Medulla oblongata (tissue), 1 donor: ENCODE measurements at regions not wholly inside any gene's neighbourhood (a gene's known extent, or its start where the extent isn't known, plus 50 kb on each side); places are given as distances from the start of the nearest gene placed in this dataset.
"Not testable (repeated sequence)": the region's sequence is repeated elsewhere in the genome, so short reads cannot be mapped to it uniquely, and the experiment has no call there.

Experiments used
- DNase-seq: peaks from one replicate; pipeline ENCODE4 v3.0.0-alpha.2; 2015; ENCODE audit errors: extremely low spot score

- no peak for DNase-seq
Measured at GRCh38 chr4:86523333-86523732, 70.8 kb upstream of the PTPN13 start.

DNA sequence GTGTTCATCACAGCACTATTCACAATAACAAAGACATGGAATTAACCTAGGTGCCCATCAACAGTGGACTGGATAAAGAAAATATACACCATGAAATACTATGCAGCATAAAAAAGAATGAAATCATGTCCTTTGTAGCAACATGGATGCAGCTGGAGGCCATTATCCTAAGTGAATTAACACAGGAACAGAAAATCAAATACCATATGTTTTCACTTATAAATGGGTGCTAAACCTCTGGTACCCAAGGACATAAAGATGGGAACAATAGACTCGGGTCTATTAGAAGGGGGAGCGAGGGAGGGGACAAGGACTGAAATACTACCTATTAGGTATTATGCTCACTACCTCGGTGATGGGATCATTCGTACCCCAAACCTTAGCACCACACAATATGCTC, 66.4 kb upstream of the PTPN13 start:
- not testable (repeated sequence) for DNase-seq

DNA sequence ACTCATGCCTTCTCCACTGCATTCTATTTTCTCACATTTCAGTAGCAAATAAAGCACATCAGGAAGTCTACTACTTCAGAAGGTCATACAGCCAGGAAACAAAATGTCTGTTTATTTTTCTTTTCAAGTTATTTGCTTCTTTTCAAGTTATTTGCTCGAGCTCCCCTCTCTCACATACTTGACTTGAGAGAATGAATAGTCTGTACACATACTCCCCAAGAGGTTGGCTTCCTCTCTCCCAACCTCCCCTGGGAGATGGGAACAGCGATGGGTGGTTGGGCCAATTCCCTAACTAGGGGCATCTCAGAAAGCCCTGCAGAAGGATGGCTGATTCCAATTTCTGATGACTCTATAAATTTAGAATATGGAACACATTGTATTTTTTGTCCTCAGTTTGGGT, 64.7 kb upstream of the PTPN13 start:
- DNase-seq, result no peak

DNA sequence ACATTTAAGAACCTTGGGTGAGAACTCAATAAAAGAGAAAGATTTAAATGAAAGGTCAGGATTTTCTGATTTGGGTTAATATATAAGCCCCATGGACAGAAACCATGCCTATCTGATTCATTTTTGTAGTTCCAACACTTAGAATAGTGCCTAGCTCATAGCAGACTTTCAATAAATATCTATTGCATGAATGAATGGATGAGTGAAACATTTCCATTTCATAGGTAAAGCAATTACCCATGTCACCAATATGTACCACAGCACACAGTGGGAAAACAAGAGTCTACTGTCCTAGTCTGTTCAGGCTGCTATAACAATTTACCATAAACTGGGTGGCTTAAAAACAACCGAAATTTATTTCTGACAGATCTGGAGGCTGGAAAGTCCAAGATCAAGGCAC, 63.9 kb upstream of the PTPN13 start:
- DNase-seq, result no peak

DNA sequence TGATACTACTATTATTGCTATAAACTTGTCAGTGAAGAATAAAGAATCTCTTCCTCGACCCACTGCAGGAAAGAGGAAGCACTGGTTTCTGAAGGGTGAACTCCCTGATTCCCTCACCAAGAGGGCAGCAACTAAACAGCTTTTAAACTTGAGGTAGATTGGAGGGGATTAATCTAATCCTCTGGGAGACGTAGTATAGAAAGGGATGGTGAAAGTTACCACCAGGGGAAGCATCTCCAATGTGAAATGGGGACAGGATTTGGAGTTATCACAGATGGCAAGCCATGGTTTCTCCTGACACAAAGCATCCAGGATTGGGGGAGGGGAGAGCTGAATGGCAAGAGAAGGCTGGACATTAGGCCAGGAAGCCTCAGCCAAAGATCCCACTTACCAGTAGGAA, 62.7 kb upstream of the PTPN13 start:
- DNase-seq, result no peak

DNA sequence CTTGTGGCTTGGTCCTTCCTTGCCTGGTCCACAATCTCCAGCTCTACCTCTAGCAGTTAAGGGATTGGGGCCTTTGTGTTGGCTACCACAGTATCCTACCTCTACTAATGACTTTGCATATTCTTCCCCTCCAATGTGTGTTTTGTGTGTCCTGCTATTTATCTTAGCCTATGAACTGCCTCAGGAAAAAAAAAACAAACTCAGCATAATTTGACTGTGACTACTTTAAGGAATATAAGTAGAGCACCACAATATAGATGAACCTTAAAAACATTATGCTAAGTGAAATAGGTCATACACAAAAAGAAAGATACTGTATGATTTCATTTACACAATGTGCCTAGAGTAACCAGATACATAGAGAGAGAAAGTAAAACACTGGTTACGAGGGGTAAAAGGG, 61.3 kb upstream of the PTPN13 start:
- no peak for DNase-seq

DNA sequence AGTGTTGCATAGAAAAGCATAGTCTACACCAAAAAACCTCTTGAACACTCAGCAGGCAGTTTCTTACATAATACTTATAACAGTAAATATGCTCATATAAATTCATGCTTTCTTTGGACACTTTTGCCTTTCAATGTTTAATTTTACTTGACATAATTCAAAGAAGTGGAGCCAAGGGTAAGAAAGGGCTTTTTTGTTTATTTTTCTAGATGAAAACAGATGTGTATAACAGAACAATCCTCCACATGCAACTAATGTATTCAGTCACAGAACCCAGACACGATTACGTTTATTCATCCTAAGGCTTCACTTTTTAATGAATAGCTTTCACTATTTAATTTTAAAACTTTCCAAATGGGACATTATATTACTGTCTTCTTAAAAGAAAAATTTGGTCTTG, 58.0 kb upstream of the PTPN13 start:
- DNase-seq, result no peak

DNA sequence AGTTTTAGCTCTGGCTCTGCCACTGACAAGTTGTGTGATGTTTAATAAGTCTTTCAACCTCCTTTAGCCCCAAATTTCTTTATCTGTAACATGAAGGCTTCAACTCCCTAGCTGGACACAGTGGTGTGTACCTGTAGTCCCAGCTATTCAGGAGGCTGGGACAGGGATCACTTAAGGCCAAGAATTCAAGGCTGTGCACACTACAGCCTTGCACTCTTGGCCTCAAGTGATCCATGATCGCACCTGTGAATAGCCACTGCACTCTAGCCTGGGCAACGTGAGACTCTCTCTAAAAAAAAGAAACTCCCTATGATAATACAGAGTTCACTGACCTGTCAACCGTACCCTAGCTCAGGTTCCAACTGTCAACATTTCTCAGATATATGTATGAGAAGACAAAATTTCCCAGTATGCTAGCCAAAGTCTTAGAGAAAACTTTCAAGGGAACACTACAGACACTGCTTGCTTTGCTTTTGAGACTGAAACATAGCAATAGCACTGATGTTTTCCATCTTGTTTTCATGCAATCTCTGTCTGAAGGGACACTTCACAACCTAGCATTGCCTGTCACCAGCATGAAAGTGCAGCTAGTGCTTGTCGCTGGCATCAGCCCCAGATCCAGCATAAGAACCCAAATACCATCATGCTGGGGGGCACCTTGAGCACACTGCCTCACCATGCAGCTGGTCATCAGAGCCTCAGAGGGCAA, 51.6 kb upstream of the PTPN13 start:
- no peak for DNase-seq

DNA sequence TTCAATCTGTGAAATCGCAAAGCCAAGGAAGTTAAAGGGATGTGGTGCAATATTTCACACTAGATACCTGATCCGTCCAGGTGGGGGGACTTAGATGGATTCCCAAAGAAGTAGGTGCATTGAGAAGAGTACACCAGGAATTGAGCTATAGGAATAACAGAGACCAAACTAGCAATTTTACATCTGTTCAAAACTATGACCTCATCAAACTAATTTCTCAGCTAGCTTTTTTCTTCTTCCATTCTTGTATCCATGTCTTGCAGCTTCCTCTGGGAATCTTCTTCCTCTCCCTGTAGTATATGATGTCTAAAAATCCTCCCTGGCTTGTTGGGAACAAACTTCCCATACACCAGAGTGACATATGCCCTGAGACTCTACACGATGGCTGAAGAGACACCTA, 51.0 kb upstream of the PTPN13 start:
- DNase-seq, result no peak

DNA sequence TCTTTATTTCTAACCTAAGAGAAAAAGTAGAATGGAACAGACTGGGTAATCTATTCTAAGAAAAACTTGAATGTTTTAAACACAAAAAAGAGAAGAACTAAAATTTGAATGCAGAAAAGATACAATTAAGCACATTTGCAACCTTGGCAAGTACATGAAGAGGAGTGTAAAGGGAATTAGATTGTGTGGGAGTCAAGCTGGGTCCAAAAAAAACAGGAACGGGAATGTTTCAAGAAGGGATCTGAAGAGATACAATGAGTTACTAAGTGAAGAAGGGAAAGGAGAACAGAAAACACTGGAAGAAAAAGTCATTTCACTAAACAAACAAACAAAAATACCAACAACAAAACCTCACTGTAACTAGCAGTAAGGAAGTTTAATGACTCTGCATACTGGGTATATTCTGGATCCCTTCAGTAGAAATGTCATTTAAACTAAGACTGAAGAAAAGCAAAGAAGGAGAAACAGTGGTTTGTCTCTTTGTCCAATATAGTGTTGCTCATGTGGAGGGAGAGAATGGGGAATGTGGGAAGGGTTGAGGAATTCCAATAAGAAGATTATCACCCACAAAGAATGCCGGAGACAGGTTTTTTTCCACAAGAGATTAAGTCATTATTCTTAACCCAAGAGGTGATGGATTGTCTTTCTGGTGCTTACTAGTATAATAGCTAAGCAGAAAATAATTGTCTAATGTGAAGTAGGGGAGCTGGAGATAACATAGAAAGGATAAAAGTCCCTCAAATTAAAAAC, 50.4 kb upstream of the PTPN13 start:
- no peak for DNase-seq

GRCh38 chr4:86544310-86544966, 49.7 kb upstream of the PTPN13 start:
- no peak for DNase-seq
